HL-60 (cell line): ENCODE measurements at regions not wholly inside any gene's neighbourhood (a gene's known extent, or its start where the extent isn't known, plus 50 kb on each side); places are given as distances from the start of the nearest gene placed in this dataset.

ENCODE experiments used
- CTCF ChIP-seq: IDR thresholded peaks from one replicate; pipeline ENCODE4 v1.5.1; 2011; ENCODE audit warnings: low read length, control low read depth, inconsistent platforms; ENCODE audit not compliant: insufficient read depth
- POLR2AphosphoS5 ChIP-seq: IDR thresholded peaks from 2 replicates; pipeline ENCODE4 v1.6.1; 2012; ENCODE audit warnings: low read depth
- REST ChIP-seq: IDR thresholded peaks from 2 replicates; pipeline ENCODE4 v1.6.1; 2012; ENCODE audit warnings: low read depth; ENCODE audit not compliant: insufficient replicate concordance
- SPI1 ChIP-seq: IDR thresholded peaks from 2 replicates; pipeline ENCODE4 v1.6.1; 2012; ENCODE audit warnings: low read depth, mild to moderate bottlenecking, borderline replicate concordance

- TF ChIP-seq CTCF (no peak), SPI1 (no peak), REST (no peak), POLR2AphosphoS5 (no peak)
Observed at GRCh38 chr14:55902241-55902640, 216.0 kb upstream of the PELI2 start.
